ENCODE measurements at regions not wholly inside any gene's neighbourhood (a gene's known extent, or its start where the extent isn't known, plus 50 kb on each side); places are given as distances from the start of the nearest gene placed in this dataset.

GRCh38 chr2:122023059-122023864 is 267.8 kb downstream of the TSN start:
- DNase-seq (ENCODE audit: low read depth), result no peak
- no peak overlapping the region for H3K4me3 ChIP-seq (ENCODE audit: low read depth, low read length)
- no peak for TF ChIP-seq CTCF (IDR thresholded peaks at IDR 0.05; ENCODE audit: control insufficient read depth, extremely low read depth, insufficient read depth)

GRCh38 chr2:122027510-122028217 is 272.2 kb downstream of the TSN start:
- no peak for TF ChIP-seq CTCF (IDR thresholded peaks at IDR 0.05; ENCODE audit: control insufficient read depth, extremely low read depth, insufficient read depth)
- no peak for DNase-seq (ENCODE audit: low read depth)

GRCh38 chr2:122028371-122029100 is 273.1 kb downstream of the TSN start:
- H3K4me3 ChIP-seq (ENCODE audit: low read depth, low read length), result no peak overlapping the region
- DNase-seq (ENCODE audit: low read depth), result no peak
- TF ChIP-seq CTCF (IDR thresholded peaks at IDR 0.05; ENCODE audit: control insufficient read depth, extremely low read depth, insufficient read depth), result no peak

More at GRCh38 chr2:122027510-122028217, 272.2 kb downstream of the TSN start:
- H3K4me3 ChIP-seq (ENCODE audit: low read depth, low read length), result no peak overlapping the region

GRCh38 chr2:122029456-122029855 is 274.0 kb downstream of the TSN start:
- TF ChIP-seq CTCF (IDR thresholded peaks at IDR 0.05; ENCODE audit: control insufficient read depth, extremely low read depth, insufficient read depth), result no peak
- DNase-seq (ENCODE audit: low read depth), result no peak
- H3K4me3 ChIP-seq (ENCODE audit: low read depth, low read length), result no peak overlapping the region

- TF ChIP-seq CTCF (IDR thresholded peaks at IDR 0.05; ENCODE audit: control insufficient read depth, extremely low read depth, insufficient read depth), result no peak
- H3K4me3 ChIP-seq (ENCODE audit: low read depth, low read length), result no peak overlapping the region
- DNase-seq (ENCODE audit: low read depth), result no peak
Observed at GRCh38 chr2:122029945-122030344, 274.5 kb downstream of the TSN start.

GRCh38 chr2:122031544-122032263 is 276.3 kb downstream of the TSN start:
- no peak for TF ChIP-seq CTCF (IDR thresholded peaks at IDR 0.05; ENCODE audit: control insufficient read depth, extremely low read depth, insufficient read depth)
- H3K4me3 ChIP-seq (ENCODE audit: low read depth, low read length), result no peak overlapping the region
- no peak for DNase-seq (ENCODE audit: low read depth)

Data from LNCaP clone FGC (cell line).